ENCODE measurements at regions not wholly inside any gene's neighbourhood (a gene's known extent, or its start where the extent isn't known, plus 50 kb on each side); places are given as distances from the start of the nearest gene placed in this dataset.

DNA sequence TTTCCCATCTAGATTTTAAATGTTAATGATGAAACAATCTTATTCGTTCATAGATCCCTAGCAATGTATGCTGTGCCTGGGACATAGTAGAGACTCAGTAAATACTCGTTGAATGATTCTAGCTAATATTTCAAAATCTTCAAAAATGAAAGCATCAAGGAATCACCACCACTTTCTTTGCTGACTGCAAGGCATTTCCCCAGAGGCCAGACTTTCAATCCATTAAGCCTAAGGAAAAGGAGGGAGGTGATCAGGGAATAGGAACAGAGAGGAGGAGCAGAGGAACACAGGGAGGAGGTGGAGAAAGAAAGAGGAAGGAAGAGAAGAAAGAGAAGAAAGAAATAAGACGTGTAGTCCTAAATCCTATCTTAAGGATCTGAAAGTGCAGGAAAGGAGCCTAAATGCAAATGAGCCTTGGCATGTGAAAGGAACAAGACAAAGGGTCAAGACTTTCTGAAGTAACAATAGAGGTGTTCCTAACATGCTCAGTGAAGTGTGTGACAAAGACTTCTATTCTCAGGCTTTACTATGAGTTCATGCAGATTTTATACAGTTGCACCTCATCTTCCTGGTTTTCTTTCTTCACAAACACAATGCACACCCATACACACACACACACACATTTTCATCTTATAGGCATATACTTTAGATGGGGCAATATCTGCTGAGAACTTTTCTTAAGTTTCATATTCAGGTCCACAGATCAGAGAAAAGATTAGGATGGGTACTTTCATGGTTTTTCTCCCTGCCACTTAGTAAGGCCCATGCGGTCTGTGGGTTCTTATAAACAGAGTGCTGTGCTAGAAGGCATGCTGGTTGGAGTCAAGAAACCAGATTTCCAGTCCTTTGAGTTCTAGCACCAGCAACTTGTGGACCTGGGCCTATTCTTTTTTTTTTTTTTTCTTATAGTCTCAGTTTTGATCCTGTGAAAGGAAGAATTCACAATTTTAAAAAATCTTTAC, 512.2 kb upstream of the TNC start:
- H3K36me3 ChIP-seq, result no peaks in the 10 kb centered on the region
- peaks cover 7 to 21% of the 10 kb centered on the region in 2 donors for H3K4me1 ChIP-seq (ENCODE audit: control insufficient read depth in 1 of 2, low read depth in 2 of 2)
- TF ChIP-seq, protein P1, sequence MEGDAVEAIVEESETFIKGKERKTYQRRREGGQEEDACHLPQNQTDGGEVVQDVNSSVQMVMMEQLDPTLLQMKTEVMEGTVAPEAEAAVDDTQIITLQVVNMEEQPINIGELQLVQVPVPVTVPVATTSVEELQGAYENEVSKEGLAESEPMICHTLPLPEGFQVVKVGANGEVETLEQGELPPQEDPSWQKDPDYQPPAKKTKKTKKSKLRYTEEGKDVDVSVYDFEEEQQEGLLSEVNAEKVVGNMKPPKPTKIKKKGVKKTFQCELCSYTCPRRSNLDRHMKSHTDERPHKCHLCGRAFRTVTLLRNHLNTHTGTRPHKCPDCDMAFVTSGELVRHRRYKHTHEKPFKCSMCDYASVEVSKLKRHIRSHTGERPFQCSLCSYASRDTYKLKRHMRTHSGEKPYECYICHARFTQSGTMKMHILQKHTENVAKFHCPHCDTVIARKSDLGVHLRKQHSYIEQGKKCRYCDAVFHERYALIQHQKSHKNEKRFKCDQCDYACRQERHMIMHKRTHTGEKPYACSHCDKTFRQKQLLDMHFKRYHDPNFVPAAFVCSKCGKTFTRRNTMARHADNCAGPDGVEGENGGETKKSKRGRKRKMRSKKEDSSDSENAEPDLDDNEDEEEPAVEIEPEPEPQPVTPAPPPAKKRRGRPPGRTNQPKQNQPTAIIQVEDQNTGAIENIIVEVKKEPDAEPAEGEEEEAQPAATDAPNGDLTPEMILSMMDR (IDR thresholded peaks at IDR 0.05), result no peak
- no peaks in the 10 kb centered on the region for H3K9me3 ChIP-seq
- H3K27me3 ChIP-seq (replicated peaks; ENCODE audit: insufficient read depth), result no peaks in the 10 kb centered on the region
- DNase-seq (ENCODE audit: low spot score), result no peak
- no peak for ATAC-seq (ENCODE audit: insufficient number of reproducible peaks, low FRiP score, low read depth)
- no peak overlapping the region for H3K4me3 ChIP-seq
- H3K27ac ChIP-seq, result no peak overlapping the region

DNA sequence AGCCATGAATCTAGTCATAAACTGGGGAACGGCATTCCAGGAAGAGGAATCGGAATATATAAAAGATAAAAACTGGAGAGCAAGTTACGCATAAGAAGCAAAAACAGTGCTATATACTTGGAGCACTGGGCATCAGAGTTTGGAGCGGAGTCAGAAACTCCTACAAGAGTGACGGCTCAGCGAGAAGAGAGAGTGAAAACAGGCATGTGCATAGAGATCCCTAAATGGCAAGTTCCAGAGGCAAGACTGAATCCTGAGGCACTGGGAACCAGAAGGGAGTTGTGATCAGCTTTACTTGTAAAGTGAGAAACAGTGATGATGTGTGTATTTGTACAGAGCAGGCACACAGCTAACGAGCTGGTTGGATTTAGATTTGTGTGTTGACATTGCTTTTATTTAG, 514.4 kb upstream of the TNC start:
- H3K9me3 ChIP-seq, result no peaks in the 10 kb centered on the region
- TF ChIP-seq, protein P1 (IDR thresholded peaks at IDR 0.05), result no peak
- peaks cover 7 to 21% of the 10 kb centered on the region in 2 donors for H3K4me1 ChIP-seq (ENCODE audit: control insufficient read depth in 1 of 2, low read depth in 2 of 2)
- DNase-seq (ENCODE audit: low spot score), result no peak
- no peaks in the 10 kb centered on the region for H3K27me3 ChIP-seq (replicated peaks; ENCODE audit: insufficient read depth)
- ATAC-seq (ENCODE audit: insufficient number of reproducible peaks, low FRiP score, low read depth), result no peak
- no peaks in the 10 kb centered on the region for H3K36me3 ChIP-seq
- peak overlapping the region; percentile 44 for H3K4me3 ChIP-seq
- H3K27ac ChIP-seq, result peak overlapping the region; percentile 58 to 67

DNA sequence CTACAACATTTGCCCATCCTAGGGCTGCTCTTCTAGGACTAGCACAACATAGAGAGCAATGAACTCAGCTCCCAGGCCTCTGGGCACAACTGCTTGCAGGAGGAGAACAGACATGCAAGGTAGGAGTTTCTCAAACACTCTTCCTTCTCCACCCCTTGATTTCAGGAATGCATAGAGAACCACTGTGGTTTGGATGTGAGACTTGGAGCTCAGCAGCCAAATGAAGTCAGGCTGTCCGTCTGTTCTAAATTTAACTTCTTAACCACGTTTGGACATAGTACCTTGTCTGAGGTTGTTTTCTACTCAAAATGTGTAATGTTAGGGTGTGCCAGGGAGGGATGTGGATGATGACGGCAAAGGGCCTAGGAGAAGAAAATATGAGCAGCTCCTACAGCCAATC, 515.1 kb upstream of the TNC start:
- Histone ChIP-seq H3K27me3 (replicated peaks; ENCODE audit: insufficient read depth) (no peaks in the 10 kb centered on the region), H3K27ac (peak overlapping the region; percentile 58 to 67), H3K4me3 (no peak overlapping the region), H3K9me3 (no peaks in the 10 kb centered on the region), H3K36me3 (no peaks in the 10 kb centered on the region), H3K4me1 (ENCODE audit: control insufficient read depth in 1 of 2, low read depth in 2 of 2) (peaks cover 7 to 25% of the 10 kb centered on the region in 2 donors)
- ATAC-seq (ENCODE audit: insufficient number of reproducible peaks, low FRiP score, low read depth), result peak; percentile 52
- TF ChIP-seq, protein P1 (IDR thresholded peaks at IDR 0.05), result no peak
- no peak for DNase-seq (ENCODE audit: low spot score)

DNA sequence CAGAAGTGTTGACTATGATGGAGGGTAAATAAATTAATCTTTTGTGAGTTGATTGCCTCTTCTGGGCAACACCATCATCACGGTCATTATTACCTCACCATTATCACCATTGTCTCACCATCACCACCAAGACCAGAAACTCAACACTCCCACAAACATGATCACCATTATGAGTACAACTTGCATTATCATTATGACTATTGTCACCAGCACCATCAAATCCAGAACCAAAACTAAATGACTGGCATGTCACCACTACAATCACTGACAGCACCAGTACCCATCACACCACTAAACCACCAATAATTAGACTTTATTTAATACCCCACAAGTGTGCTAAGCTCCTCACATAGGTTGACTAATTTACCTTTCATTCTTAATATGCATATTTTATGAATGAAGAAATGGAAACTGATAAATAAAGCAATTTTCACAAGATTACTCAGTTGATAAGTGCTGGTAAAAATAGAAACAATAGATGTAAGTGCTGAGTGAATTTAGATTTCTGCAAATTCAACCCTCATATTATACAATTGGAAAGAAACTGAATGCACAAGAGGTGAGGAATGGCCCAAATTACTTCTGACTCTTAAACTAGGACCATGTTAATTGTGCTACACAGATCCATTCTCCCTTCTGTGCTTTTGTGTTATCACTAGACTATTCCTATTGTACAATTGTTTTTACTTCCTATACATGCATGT, 517.8 kb upstream of the PAPPA start:
- TF ChIP-seq, protein P1 (IDR thresholded peaks at IDR 0.05), result no peak
- Histone ChIP-seq H3K9me3 (no peaks in the 10 kb centered on the region), H3K27ac (no peak overlapping the region), H3K27me3 (replicated peaks; ENCODE audit: insufficient read depth) (no peaks in the 10 kb centered on the region), H3K36me3 (no peaks in the 10 kb centered on the region), H3K4me1 (ENCODE audit: control insufficient read depth in 1 of 2, low read depth in 2 of 2) (peaks cover 11 to 30% of the 10 kb centered on the region in 2 donors), H3K4me3 (no peak overlapping the region)
- DNase-seq (ENCODE audit: low spot score) (no peak), ATAC-seq (ENCODE audit: insufficient number of reproducible peaks, low FRiP score, low read depth) (no peak)

DNA sequence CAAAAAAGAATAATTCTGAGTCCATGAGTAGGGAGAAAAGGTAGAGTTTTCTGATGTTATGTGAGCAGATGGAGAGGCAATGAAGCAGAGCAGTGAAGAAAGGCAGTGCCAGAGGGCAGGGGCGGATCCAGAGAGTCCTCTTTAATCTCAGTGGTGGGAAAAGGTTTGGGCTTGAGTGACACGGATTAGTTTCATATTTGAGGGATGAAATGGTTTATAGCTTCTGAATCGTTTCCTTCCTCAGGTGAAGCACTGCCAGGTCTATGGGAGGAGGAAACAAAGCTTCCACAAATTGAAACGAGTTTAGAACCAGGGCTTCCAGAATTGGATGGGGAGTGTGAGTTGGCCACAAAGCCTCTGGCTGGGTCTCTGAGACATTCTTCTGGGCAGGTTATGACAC, 517.0 kb upstream of the PAPPA start:
- no peak overlapping the region for H3K4me3 ChIP-seq
- H3K27me3 ChIP-seq (replicated peaks; ENCODE audit: insufficient read depth), result no peaks in the 10 kb centered on the region
- peaks cover 11 to 37% of the 10 kb centered on the region in 2 donors for H3K4me1 ChIP-seq (ENCODE audit: control insufficient read depth in 1 of 2, low read depth in 2 of 2)
- H3K9me3 ChIP-seq, result no peaks in the 10 kb centered on the region
- H3K36me3 ChIP-seq, result no peaks in the 10 kb centered on the region
- DNase-seq (ENCODE audit: low spot score) (no peak), ATAC-seq (ENCODE audit: insufficient number of reproducible peaks, low FRiP score, low read depth) (no peak)
- TF ChIP-seq, protein P1 (IDR thresholded peaks at IDR 0.05), result no peak
- no peak overlapping the region for H3K27ac ChIP-seq

Data from thoracic aorta (tissue), 2 donors.